ENCODE measurements at regions not wholly inside any gene's neighbourhood (a gene's known extent, or its start where the extent isn't known, plus 50 kb on each side); places are given as distances from the start of the nearest gene placed in this dataset.

- TF ChIP-seq ZNF24 (IDR thresholded peaks at IDR 0.05) (no peak), ZBTB34 (CRISPR knock-in tag; IDR thresholded peaks at IDR 0.05) (no peak), SP1 (IDR thresholded peaks at IDR 0.05) (no peak), SP1 (CRISPR knock-in tag; IDR thresholded peaks at IDR 0.05) (no peak), NCOA2 (CRISPR knock-in tag; IDR thresholded peaks at IDR 0.05) (no peak), SRY (CRISPR knock-in tag; IDR thresholded peaks at IDR 0.05) (no peak), SP2 (CRISPR knock-in tag; IDR thresholded peaks at IDR 0.05) (no peak), ZNF691 (CRISPR knock-in tag; IDR thresholded peaks at IDR 0.05; ENCODE audit: borderline replicate concordance, low read depth) (no peak), CCAR2 (optimal IDR thresholded peaks at IDR 0.05; ENCODE audit: low read depth, low read length) (no peak), HDAC6 (IDR thresholded peaks at IDR 0.05; ENCODE audit: low read depth, low read length) (no peak), ELF4 (CRISPR knock-in tag; IDR thresholded peaks at IDR 0.05; ENCODE audit: borderline replicate concordance) (no peak)
These were observed 110.6 kb downstream of the TMEM18 start for GRCh38 chr2:566379-567313.

Data from HepG2 (cell line).